Common myeloid progenitor, CD34-positive (primary cell): ENCODE measurements at regions not wholly inside any gene's neighbourhood (a gene's known extent, or its start where the extent isn't known, plus 50 kb on each side); places are given as distances from the start of the nearest gene placed in this dataset.

ENCODE experiments used
- CTCF ChIA-PET: fragments of 350-600 bp; sonication (Branson Sonifier 250); formaldehyde crosslinking; loops from one replicate; lab custom pipeline; 2021; ENCODE audit warnings: antibody characterized with exemption; lab: Charles Lee
- POLR2A ChIA-PET: fragments of 350-600 bp; sonication (Branson Sonifier 250); formaldehyde crosslinking; loops from one replicate; lab custom pipeline; 2021; ENCODE audit warnings: antibody characterized with exemption; lab: Charles Lee
- DNase-seq, 3 donors: peaks; one replicate each; pipeline versions ENCODE4 v3.0.0 to v3.0.0-alpha.2; 2013
- H3K27ac ChIP-seq, 2 experiments: 1 replicate in 1 of 2; 2 replicates in 1 of 2; pipeline ENCODE4 v1.7.0; 2013; ENCODE audit warnings: inconsistent platforms in 2 of 2, low read length in 2 of 2, mild to moderate bottlenecking in 2 of 2, low read depth in 1 of 2, moderate library complexity in 1 of 2; ENCODE audit not compliant: severe bottlenecking in 2 of 2, insufficient read depth in 1 of 2, poor library complexity in 1 of 2
- H3K27me3 ChIP-seq, 5 experiments: replicated peaks in 2 of 5; 1 replicate in 3 of 5; 2 replicates in 2 of 5; pipeline versions ENCODE4 v1.6.1 to v1.7.0; 2013; ENCODE audit warnings: low read length in 4 of 5, mild to moderate bottlenecking in 2 of 5, moderate library complexity in 2 of 5, inconsistent platforms in 1 of 5; ENCODE audit not compliant: insufficient read depth in 5 of 5, control insufficient read depth in 4 of 5
- H3K36me3 ChIP-seq, 4 experiments: 1 replicate in 2 of 4; 2 replicates in 2 of 4; pipeline versions ENCODE4 v1.6.1 to v1.7.0; 2013; ENCODE audit warnings: low read length in 3 of 4, control low read depth in 1 of 4, mild to moderate bottlenecking in 1 of 4; ENCODE audit not compliant: control insufficient read depth in 4 of 4, insufficient read depth in 4 of 4
- H3K4me1 ChIP-seq, 4 experiments: 1 replicate in 3 of 4; 2 replicates in 1 of 4; pipeline versions ENCODE4 v1.6.1 to v1.7.1; 2013; ENCODE audit warnings: low read length in 3 of 4, mild to moderate bottlenecking in 3 of 4, control low read depth in 1 of 4, inconsistent platforms in 1 of 4, moderate library complexity in 1 of 4; ENCODE audit not compliant: control insufficient read depth in 4 of 4, insufficient read depth in 4 of 4; ENCODE audit errors: control extremely low read depth in 1 of 4
- H3K4me3 ChIP-seq, 7 experiments: 1 replicate in 4 of 7; 2 replicates in 3 of 7; pipeline versions ENCODE4 v1.5.1 to v1.7.0; 2013; ENCODE audit warnings: mild to moderate bottlenecking in 7 of 7, low read length in 6 of 7, moderate library complexity in 6 of 7, inconsistent platforms in 2 of 7, low read depth in 2 of 7, control low read depth in 1 of 7; ENCODE audit not compliant: insufficient read depth in 4 of 7, control insufficient read depth in 1 of 7; ENCODE audit errors: extremely low read depth in 1 of 7
- H3K9me3 ChIP-seq, 5 experiments: 1 replicate in 4 of 5; 2 replicates in 1 of 5; pipeline versions ENCODE4 v1.6.1 to v1.7.1; 2013; ENCODE audit warnings: low read length in 4 of 5, mild to moderate bottlenecking in 2 of 5, inconsistent platforms in 1 of 5, low read depth in 1 of 5, moderate library complexity in 1 of 5; ENCODE audit not compliant: control insufficient read depth in 4 of 5, insufficient read depth in 2 of 5; ENCODE audit errors: control extremely low read depth in 1 of 5
- WGBS: methylation state at CpG from one replicate; pipeline ENCODE4 v1.1.5; 2013; ENCODE audit not compliant: insufficient coverage; 5-methylcytosine and 5-hydroxymethylcytosine counted together

DNA sequence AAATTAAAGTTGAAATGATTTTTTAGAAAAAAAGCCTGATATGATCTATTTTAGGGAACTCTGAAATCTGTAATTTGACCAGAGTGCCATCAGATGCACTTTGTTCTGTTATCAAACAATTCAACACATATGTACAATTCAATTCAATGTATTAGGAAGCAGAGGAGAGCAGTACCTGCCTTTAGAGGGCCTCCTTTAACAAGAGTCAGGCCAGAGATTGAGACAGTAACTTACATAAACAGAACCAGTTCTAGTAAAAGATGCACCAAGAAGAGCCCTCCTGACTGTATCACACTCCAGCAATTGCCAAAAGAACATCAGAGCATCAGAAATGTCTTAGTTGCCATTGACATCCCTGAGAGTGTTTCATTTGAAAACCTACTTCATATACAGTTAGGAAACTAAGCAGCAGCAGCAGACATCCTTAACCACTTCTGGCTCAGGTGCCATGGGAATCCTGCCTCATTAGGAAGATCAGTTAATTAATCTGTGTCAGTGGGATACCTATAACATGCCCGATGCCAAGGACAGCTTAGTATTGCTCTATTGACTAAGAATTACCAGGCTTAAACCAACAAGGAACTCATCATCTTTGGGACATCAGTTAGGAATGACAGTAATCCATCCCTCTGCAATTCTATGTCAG is 1222.6 kb upstream of the LRRN3 start:
- H3K9me3 ChIP-seq = no peaks in the 10 kb centered on the region
- ChIA-PET CTCF (no interaction called here), POLR2A (no interaction called here)
- WGBS = 83% methylated on average over 1 of the region's 1 CpG
- H3K36me3 ChIP-seq = no peaks in the 10 kb centered on the region
- H3K27me3 ChIP-seq = no peaks in the 10 kb centered on the region
- no peak overlapping the region for H3K27ac ChIP-seq
- H3K4me1 ChIP-seq = no peaks in the 10 kb centered on the region
- no peak overlapping the region for H3K4me3 ChIP-seq
- DNase-seq = no peak

- ChIA-PET CTCF (no interaction called here), POLR2A (no interaction called here)
- WGBS = 47% methylated on average over 3 of the region's 4 CpGs
- Histone ChIP-seq H3K36me3 (no peaks in the 10 kb centered on the region), H3K4me1 (no peaks in the 10 kb centered on the region), H3K27me3 (no peaks in the 10 kb centered on the region), H3K9me3 (no peaks in the 10 kb centered on the region), H3K4me3 (no peak overlapping the region), H3K27ac (no peak overlapping the region)
- DNase-seq = no peak
Observed at GRCh38 chr7:109873296-109873695, 1217.6 kb upstream of the LRRN3 start.

DNA sequence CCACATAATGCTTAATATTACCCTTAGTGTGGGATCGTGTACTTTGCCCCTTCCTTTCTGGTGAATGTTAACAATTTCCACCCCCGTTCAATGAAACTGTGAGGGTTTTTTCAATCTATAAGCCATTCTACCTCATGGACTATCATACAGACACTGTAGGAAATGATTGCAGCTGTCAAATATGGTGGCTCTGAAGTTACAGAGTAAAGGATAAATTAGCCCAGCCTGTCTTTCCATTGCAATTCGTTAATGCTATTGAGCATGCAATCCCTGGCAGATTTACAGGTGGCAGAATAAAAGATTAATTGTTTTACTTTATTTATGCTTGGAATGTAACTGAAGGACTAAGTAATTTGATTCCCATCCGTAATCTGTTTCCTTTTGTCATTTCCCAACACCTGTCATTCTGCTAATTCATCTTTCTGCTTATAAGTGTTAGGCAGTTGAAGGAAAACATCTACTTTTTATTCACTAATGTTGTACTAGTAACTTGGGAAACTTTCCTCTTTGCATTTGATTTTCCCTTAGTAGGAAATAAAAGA is 1211.6 kb upstream of the LRRN3 start:
- H3K9me3 ChIP-seq = no peaks in the 10 kb centered on the region
- H3K27ac ChIP-seq = no peak overlapping the region
- ChIA-PET CTCF (no interaction called here), POLR2A (no interaction called here)
- no peaks in the 10 kb centered on the region for H3K4me1 ChIP-seq
- H3K4me3 ChIP-seq = no peak overlapping the region
- no peaks in the 10 kb centered on the region for H3K27me3 ChIP-seq
- H3K36me3 ChIP-seq = no peaks in the 10 kb centered on the region
- 63% methylated on average over 1 of the region's 4 CpGs for WGBS
- DNase-seq = no peak

GRCh38 chr7:109890622-109891021 is 1200.3 kb upstream of the LRRN3 start:
- H3K4me1 ChIP-seq = no peaks in the 10 kb centered on the region
- no peaks in the 10 kb centered on the region for H3K36me3 ChIP-seq
- POLR2A ChIA-PET = no interaction called here
- H3K4me3 ChIP-seq = no peak overlapping the region
- H3K27ac ChIP-seq = no peak overlapping the region
- no CpG with 5 or more reads among the region's 1 CpG for WGBS
- H3K27me3 ChIP-seq = no peaks in the 10 kb centered on the region
- no peak for DNase-seq
- CTCF ChIA-PET = no interaction called here
- H3K9me3 ChIP-seq = no peaks in the 10 kb centered on the region

- Histone ChIP-seq H3K9me3 (no peaks in the 10 kb centered on the region), H3K36me3 (no peaks in the 10 kb centered on the region), H3K27ac (no peak overlapping the region), H3K4me1 (no peaks in the 10 kb centered on the region), H3K27me3 (no peaks in the 10 kb centered on the region), H3K4me3 (no peak overlapping the region)
- DNase-seq = no peak
- WGBS = no CpG with 5 or more reads among the region's 2 CpGs
- ChIA-PET POLR2A (no interaction called here), CTCF (no interaction called here)
Observed at GRCh38 chr7:109893231-109893630, 1197.7 kb upstream of the LRRN3 start.

GRCh38 chr7:109895536-109895935 is 1195.4 kb upstream of the LRRN3 start:
- Histone ChIP-seq H3K4me3 (no peak overlapping the region), H3K9me3 (no peaks in the 10 kb centered on the region), H3K27ac (no peak overlapping the region), H3K36me3 (no peaks in the 10 kb centered on the region), H3K27me3 (no peaks in the 10 kb centered on the region), H3K4me1 (no peaks in the 10 kb centered on the region)
- DNase-seq = no peak
- WGBS = 96% methylated on average over 2 of the region's 3 CpGs
- ChIA-PET POLR2A (no interaction called here), CTCF (no interaction called here)

GRCh38 chr7:109901926-109902325 is 1189.0 kb upstream of the LRRN3 start:
- Histone ChIP-seq H3K27me3 (no peaks in the 10 kb centered on the region), H3K27ac (no peak overlapping the region), H3K4me1 (no peaks in the 10 kb centered on the region), H3K4me3 (no peak overlapping the region), H3K9me3 (peaks cover 0 to 2% (median 0%) of the 10 kb centered on the region in 5 experiments), H3K36me3 (no peaks in the 10 kb centered on the region)
- DNase-seq = no peak
- 88% methylated on average over 1 of the region's 1 CpG for WGBS
- POLR2A ChIA-PET = no interaction called here
- CTCF ChIA-PET = no interaction called here
